Right renal cortex interstitium (tissue), 3 donors: ENCODE measurements at regions not wholly inside any gene's neighbourhood (a gene's known extent, or its start where the extent isn't known, plus 50 kb on each side); places are given as distances from the start of the nearest gene placed in this dataset.
A peak's percentile ranks its signal among the peaks of the same experiment; 100 is the strongest.

Experiments used
- DNase-seq, 3 donors: peaks; one replicate each; pipeline ENCODE4 v3.0.0-alpha.2; 2013; ENCODE audit warnings: low read depth in 3 of 3, low spot score in 2 of 3

GRCh38 chr9:13430368-13431221 lies 151.1 kb upstream of the MPDZ start:
- no peak for DNase-seq

GRCh38 chr9:13429301-13430190 lies 150.1 kb upstream of the MPDZ start:
- no peak for DNase-seq

GRCh38 chr9:13428766-13429165 lies 149.3 kb upstream of the MPDZ start:
- DNase-seq: no peak

GRCh38 chr9:13427587-13427986 lies 148.1 kb upstream of the MPDZ start:
- DNase-seq: peak in 1 of 3 donors; percentile 39

- DNase-seq: no peak
Observed at GRCh38 chr9:13426606-13427005, 147.1 kb upstream of the MPDZ start.

- DNase-seq: no peak
Observed at GRCh38 chr9:13424872-13425271, 145.4 kb upstream of the MPDZ start.

- no peak for DNase-seq
Observed at GRCh38 chr9:13424204-13424603, 144.7 kb upstream of the MPDZ start.

- no peak for DNase-seq
Observed at GRCh38 chr9:13414349-13414748, 134.9 kb upstream of the MPDZ start.

- no peak for DNase-seq
Observed at GRCh38 chr9:13412331-13412730, 132.8 kb upstream of the MPDZ start.

GRCh38 chr9:13411791-13412190 lies 132.3 kb upstream of the MPDZ start:
- no peak for DNase-seq

GRCh38 chr9:13410566-13411031 lies 131.1 kb upstream of the MPDZ start:
- no peak for DNase-seq

- DNase-seq: no peak
Observed at GRCh38 chr9:13397661-13398060, 118.2 kb upstream of the MPDZ start.

GRCh38 chr9:13397220-13397619 lies 117.7 kb upstream of the MPDZ start:
- DNase-seq: no peak

GRCh38 chr9:13396418-13396817 lies 116.9 kb upstream of the MPDZ start:
- no peak for DNase-seq

- no peak for DNase-seq
Observed at GRCh38 chr9:13395156-13395555, 115.7 kb upstream of the MPDZ start.

- no peak for DNase-seq
Observed at GRCh38 chr9:13388157-13388556, 108.7 kb upstream of the MPDZ start.

GRCh38 chr9:13387734-13388067 lies 108.2 kb upstream of the MPDZ start:
- no peak for DNase-seq

GRCh38 chr9:13386935-13387733 lies 107.6 kb upstream of the MPDZ start:
- no peak for DNase-seq

- DNase-seq: no peak
Observed at GRCh38 chr9:13386316-13386715, 106.8 kb upstream of the MPDZ start.

GRCh38 chr9:13383855-13384254 lies 104.4 kb upstream of the MPDZ start:
- no peak for DNase-seq

GRCh38 chr9:13383216-13383615 lies 103.7 kb upstream of the MPDZ start:
- DNase-seq: no peak
